Inflammatory macrophage treated with lipopolysaccharide for 1 hour (primary cell): ENCODE measurements at regions not wholly inside any gene's neighbourhood (a gene's known extent, or its start where the extent isn't known, plus 50 kb on each side); places are given as distances from the start of the nearest gene placed in this dataset.

Experiments
- DNase-seq, 2 donors: peaks; one replicate each; pipeline ENCODE4 v3.0.0-alpha.2; 2020 to 2022

GRCh38 chr1:222358100-222358499 is 189.8 kb downstream of the HHIPL2 start:
- no peak for DNase-seq

- DNase-seq = no peak
Measured at GRCh38 chr1:222357252-222357651, 190.7 kb downstream of the HHIPL2 start.

- no peak for DNase-seq
Measured at GRCh38 chr1:222347627-222348026, 200.3 kb downstream of the HHIPL2 start.

- DNase-seq = no peak
Measured at GRCh38 chr1:222346955-222347354, 200.9 kb downstream of the HHIPL2 start.

GRCh38 chr1:222339376-222339947 is 208.4 kb downstream of the HHIPL2 start:
- DNase-seq = no peak

GRCh38 chr1:222335586-222335985 is 212.3 kb downstream of the HHIPL2 start:
- DNase-seq = no peak

GRCh38 chr1:222334026-222334680 is 213.8 kb downstream of the HHIPL2 start:
- DNase-seq = no peak

- DNase-seq = no peak
Measured at GRCh38 chr1:222331765-222332164, 216.1 kb downstream of the HHIPL2 start.

GRCh38 chr1:222331340-222331739 is 216.6 kb downstream of the HHIPL2 start:
- no peak for DNase-seq

GRCh38 chr1:222329493-222330045 is 218.3 kb downstream of the HHIPL2 start:
- no peak for DNase-seq

GRCh38 chr1:222326710-222327036 is 221.2 kb downstream of the HHIPL2 start:
- no peak for DNase-seq

- DNase-seq = no peak
Measured at GRCh38 chr1:222326006-222326709, 221.7 kb downstream of the HHIPL2 start.

- DNase-seq = no peak
Measured at GRCh38 chr1:222325506-222325905, 222.4 kb downstream of the HHIPL2 start.

GRCh38 chr1:222314839-222315238 is 233.1 kb downstream of the HHIPL2 start:
- no peak for DNase-seq

- DNase-seq = no peak
Measured at GRCh38 chr1:222310836-222311235, 237.1 kb downstream of the HHIPL2 start.

- no peak for DNase-seq
Measured at GRCh38 chr1:222307621-222308020, 240.3 kb downstream of the HHIPL2 start.

- DNase-seq = no peak
Measured at GRCh38 chr1:222306512-222306911, 241.4 kb downstream of the HHIPL2 start.

- DNase-seq = no peak
Measured at GRCh38 chr1:222306011-222306410, 241.9 kb downstream of the HHIPL2 start.

GRCh38 chr1:222301652-222302051 is 246.3 kb downstream of the HHIPL2 start:
- DNase-seq = no peak

GRCh38 chr1:222299524-222299923 is 248.4 kb downstream of the HHIPL2 start:
- no peak for DNase-seq

GRCh38 chr1:222290866-222291265 is 257.0 kb downstream of the HHIPL2 start:
- peak in 1 of 2 donors; percentile 48 for DNase-seq

- DNase-seq = peak; percentile 67 to 68
Measured at GRCh38 chr1:222288053-222288452, 259.9 kb downstream of the HHIPL2 start.

GRCh38 chr1:222286011-222286410 is 261.9 kb downstream of the HHIPL2 start:
- DNase-seq = no peak

GRCh38 chr1:222285526-222285925 is 262.4 kb downstream of the HHIPL2 start:
- peak; percentile 8 to 38 for DNase-seq
